Fibroblast of pulmonary artery (primary cell): ENCODE measurements at regions not wholly inside any gene's neighbourhood (a gene's known extent, or its start where the extent isn't known, plus 50 kb on each side); places are given as distances from the start of the nearest gene placed in this dataset.

Experiments used
- DNase-seq: peaks from one replicate; pipeline ENCODE4 v3.0.0-alpha.2; 2010; ENCODE audit warnings: low read depth
- H3K4me3 ChIP-seq: replicated peaks from 2 replicates; pipeline ENCODE4 v1.5.1; 2011; ENCODE audit warnings: low read depth, mild to moderate bottlenecking, control low read depth, low read length, moderate library complexity
- TF ChIP-seq, protein P1 (sequence below): IDR thresholded peaks from 2 replicates; pipeline ENCODE4 v1.5.1; 2011; ENCODE audit warnings: mild to moderate bottlenecking, control low read depth, low read length, inconsistent platforms; ENCODE audit errors: missing control alignments

GRCh38 chr5:124664287-124664686, 82.2 kb downstream of the ZNF608 start:
- no peak overlapping the region for H3K4me3 ChIP-seq
- no peak for DNase-seq
- TF ChIP-seq, protein P1, sequence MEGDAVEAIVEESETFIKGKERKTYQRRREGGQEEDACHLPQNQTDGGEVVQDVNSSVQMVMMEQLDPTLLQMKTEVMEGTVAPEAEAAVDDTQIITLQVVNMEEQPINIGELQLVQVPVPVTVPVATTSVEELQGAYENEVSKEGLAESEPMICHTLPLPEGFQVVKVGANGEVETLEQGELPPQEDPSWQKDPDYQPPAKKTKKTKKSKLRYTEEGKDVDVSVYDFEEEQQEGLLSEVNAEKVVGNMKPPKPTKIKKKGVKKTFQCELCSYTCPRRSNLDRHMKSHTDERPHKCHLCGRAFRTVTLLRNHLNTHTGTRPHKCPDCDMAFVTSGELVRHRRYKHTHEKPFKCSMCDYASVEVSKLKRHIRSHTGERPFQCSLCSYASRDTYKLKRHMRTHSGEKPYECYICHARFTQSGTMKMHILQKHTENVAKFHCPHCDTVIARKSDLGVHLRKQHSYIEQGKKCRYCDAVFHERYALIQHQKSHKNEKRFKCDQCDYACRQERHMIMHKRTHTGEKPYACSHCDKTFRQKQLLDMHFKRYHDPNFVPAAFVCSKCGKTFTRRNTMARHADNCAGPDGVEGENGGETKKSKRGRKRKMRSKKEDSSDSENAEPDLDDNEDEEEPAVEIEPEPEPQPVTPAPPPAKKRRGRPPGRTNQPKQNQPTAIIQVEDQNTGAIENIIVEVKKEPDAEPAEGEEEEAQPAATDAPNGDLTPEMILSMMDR: no peak

GRCh38 chr5:124663101-124663506, 83.3 kb downstream of the ZNF608 start:
- no peak overlapping the region for H3K4me3 ChIP-seq
- DNase-seq: no peak
- TF ChIP-seq, protein P1: no peak

- TF ChIP-seq, protein P1: no peak
- DNase-seq: no peak
- H3K4me3 ChIP-seq: no peak overlapping the region
Measured at GRCh38 chr5:124662181-124662781, 84.2 kb downstream of the ZNF608 start.

DNA sequence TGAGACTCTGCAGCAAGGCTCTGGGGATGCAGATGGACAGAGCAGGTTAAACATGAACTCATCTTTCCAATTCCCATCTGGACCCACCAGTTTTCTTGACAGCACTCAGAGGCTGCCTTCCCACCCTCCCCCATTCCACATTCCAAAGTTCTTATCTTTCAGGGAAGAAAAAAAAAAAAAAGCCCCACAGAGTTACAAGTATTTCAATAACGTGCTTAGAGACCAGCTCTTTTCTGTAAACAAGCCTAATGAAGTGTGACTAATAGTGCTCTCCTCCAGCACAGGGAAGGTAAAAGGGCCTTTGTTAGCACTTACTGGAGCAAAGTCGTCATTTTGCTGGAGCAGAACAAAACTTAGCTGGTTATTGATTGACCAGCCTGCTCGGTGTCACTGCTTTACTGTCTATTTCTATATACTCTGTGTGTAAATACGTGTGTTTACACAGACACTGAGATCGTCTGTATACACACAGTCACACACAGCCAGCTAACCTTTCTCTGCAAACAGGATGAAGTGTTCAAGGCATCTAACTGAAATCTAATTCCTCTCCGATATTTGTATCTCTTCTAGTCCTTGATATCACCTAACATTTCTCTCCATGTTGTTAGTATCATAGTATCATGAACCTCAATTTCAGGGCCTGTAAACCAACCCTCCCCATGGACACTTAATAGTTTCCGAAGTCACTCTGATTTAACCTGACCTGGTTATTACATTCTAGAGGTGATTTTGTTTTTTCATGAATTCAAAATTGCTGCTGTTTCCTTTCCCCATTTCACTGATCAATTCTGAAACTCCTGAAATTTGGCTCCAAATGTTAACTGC, 84.9 kb downstream of the ZNF608 start:
- TF ChIP-seq, protein P1: no peak
- H3K4me3 ChIP-seq: no peak overlapping the region
- peak; percentile 76 for DNase-seq

DNA sequence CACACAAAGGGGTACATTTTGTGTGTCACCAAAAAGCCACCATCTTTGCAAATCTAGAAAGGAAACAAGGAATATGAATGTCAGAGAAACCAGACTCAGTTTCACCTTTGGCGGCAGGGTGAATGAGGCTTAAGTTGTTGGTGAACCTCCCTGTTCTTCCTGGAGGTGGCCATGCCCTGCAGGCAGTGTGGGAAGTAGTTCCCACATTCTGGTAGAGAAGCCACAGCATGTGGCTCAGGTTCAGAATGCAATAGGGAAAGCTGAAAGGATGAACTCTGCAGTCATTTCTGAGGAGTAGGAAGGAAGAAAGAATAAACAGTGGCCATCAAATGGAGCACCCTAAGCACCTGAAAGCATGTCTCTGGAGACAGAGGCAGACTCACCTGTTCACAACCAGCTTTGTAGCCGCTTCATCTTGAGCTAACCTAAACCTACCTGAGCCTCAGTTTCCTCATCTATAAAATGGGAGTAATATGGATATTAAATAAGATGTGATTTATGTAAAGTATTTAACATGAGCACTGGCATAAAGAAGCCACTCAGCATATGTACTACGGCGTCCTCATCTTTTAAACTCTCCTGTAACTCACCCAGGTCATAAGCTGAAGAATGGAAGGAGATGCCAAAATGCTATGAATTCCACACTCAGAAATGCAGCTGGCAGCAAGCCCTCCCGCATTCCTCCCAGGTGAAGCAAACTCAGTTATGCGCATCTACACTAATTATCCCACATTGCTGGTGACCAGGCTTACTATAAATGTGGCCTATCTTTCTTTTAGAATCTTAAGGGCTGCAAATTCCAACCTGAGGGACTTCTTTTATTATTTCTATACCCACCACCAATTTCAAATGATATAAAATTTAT, 86.0 kb downstream of the ZNF608 start:
- no peak overlapping the region for H3K4me3 ChIP-seq
- DNase-seq: peak; percentile 43
- TF ChIP-seq, protein P1: no peak

DNA sequence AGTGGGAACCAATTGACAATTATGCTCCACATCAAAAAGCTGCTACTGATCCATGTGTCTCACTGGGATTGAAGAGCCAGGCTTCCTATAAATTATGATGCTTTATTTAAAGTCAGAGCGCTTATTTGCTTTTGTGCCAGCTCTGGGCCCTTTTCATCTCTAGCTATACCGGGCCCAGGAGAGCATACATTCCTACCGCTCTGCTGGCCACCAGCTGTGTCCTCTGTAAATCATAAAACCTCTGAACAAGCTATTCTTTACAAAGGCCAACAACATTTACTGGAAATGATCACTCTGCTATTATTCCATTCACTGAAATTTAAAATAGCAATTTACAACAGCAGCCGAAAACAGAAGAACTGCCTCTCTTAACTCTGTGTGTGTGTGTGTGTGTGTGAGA, 86.6 kb downstream of the ZNF608 start:
- no peak for DNase-seq
- TF ChIP-seq, protein P1: no peak
- H3K4me3 ChIP-seq: no peak overlapping the region
